NCI-H748 treated with DMSO at 0.1 percent for 48 hours (cell line): ENCODE measurements at regions not wholly inside any gene's neighbourhood (a gene's known extent, or its start where the extent isn't known, plus 50 kb on each side); places are given as distances from the start of the nearest gene placed in this dataset.
"Not testable (repeated sequence)": the region's sequence is repeated elsewhere in the genome, so short reads cannot be mapped to it uniquely, and the experiment has no call there.

ENCODE experiments used
- DNase-seq: peaks from one replicate; lab custom pipeline; 2025; lab: John Stamatoyannopoulos, UW

GRCh38 chr12:131214936-131215335 lies 261.2 kb downstream of the ADGRD1 start:
- DNase-seq, result not testable (repeated sequence)

DNA sequence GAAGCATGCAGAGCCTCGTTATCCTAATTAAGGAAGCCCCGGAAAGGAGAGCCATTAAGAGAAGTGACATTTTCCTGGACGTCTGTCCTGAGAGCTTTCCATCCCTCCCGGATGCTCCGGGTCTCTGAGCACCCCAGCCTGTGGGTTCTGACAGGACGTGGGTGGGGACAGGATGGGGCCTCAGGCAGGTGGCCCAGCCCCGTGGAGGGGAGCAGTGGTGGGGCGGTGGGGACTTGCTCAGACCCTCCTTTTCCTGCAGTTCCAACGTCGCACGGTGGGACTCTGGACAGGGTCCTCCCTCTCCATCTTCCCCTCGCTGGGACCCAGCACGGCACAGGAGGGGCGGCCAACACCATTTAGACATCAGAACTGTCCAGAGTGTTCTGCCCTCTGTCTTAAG lies 262.9 kb downstream of the ADGRD1 start:
- DNase-seq, result not testable (repeated sequence)

- DNase-seq, result no peak
These were observed 263.4 kb downstream of the ADGRD1 start for GRCh38 chr12:131217024-131217586.

DNA sequence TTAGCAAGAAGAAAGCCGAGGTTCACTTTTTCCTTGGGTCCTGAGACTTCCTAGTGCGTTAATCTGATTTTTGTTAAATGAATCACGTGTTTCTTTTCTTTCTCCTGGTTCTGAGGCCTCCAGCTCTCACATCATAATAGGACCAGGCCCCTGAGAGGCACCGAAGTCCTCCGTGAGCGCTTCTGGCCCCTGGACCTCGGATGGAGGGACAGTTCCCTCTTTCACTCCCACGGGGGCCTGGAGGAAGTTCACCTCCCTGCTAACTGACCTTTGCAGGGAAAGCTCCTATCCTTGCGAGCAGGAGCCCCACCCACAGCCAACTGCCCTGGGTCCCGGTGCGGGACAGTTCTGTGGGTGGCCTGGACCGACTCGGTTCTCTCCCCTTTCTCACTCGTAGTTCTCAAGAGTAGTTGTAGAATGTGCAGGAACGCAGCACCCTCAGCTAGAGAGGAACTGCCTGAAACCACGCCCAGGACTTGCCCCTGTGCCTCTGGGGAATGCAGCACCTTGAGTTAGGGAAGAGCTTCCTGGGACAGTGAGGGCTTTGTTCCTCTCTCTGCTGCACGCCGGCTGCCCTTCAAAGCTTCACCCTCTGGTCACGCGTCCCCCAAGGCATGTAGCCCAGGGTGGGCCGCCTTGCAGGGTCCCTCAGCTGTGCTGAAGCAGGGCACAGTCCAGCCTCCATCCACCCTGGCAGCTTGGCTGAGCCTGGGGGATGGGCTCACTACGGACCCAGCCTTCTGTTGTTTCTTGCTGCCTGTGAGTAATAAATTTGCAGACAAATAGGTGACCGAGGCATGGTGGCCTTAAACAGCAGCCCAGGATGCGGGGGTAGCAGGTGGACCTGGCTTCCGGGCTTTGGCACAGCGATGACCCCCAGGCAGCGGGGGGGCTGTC lies 264.6 kb downstream of the ADGRD1 start:
- DNase-seq, result no peak

DNA sequence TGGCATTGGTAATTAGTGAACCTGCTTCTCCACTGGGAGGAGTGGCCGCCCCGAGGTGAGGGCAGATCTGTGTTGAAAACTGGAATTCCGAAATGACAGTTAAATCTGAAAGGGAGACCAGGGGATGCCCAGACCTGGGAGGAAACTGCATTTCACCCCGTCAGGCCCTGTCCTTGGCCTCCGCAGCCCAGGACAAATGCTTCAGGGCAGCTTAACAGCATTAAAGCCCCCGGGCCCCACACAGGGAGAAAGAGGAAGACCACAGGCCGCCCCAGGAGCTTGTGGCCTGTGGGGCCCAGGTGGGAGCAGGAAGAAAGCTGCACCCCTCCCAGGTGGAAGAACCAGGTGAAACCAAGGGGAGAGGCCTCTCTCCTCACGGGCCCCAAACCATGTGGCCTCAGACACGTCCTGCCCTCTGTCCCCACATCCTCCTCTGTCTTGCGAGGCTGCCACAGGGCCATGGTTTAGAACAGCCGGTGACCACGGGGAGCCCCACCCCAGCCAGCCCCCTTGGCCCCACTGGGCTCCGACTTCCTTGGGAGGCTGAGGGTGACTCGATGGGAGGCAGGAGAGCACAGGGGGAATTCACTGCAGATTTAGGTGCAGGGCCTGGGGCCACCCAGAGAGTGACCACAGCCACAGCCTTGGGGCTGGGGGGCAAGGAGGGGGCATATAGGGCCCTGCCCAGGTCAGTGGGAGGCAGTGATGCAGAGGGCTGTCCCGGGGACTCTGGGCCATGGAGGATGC lies 265.4 kb downstream of the ADGRD1 start:
- DNase-seq, result no peak

- no peak for DNase-seq
These were observed 266.1 kb downstream of the ADGRD1 start for GRCh38 chr12:131219670-131220330.

DNA sequence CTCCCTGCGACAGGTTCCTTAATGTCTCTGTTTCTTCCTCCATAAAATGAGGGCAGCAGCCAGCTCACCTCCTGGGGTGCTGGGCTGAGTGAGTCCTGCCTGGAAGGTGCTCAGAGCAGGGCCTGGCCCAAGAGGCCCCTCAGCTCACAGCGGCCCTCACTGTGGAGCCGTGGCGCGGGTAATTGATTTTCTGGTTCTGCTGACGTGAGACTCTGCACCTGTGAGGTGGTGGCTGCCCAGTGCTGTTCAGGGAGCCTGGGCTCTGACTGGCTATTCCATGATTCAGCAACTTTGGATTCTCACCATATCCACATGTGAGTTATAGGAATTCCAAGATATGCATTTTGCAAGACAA lies 266.6 kb downstream of the ADGRD1 start:
- no peak for DNase-seq

DNA sequence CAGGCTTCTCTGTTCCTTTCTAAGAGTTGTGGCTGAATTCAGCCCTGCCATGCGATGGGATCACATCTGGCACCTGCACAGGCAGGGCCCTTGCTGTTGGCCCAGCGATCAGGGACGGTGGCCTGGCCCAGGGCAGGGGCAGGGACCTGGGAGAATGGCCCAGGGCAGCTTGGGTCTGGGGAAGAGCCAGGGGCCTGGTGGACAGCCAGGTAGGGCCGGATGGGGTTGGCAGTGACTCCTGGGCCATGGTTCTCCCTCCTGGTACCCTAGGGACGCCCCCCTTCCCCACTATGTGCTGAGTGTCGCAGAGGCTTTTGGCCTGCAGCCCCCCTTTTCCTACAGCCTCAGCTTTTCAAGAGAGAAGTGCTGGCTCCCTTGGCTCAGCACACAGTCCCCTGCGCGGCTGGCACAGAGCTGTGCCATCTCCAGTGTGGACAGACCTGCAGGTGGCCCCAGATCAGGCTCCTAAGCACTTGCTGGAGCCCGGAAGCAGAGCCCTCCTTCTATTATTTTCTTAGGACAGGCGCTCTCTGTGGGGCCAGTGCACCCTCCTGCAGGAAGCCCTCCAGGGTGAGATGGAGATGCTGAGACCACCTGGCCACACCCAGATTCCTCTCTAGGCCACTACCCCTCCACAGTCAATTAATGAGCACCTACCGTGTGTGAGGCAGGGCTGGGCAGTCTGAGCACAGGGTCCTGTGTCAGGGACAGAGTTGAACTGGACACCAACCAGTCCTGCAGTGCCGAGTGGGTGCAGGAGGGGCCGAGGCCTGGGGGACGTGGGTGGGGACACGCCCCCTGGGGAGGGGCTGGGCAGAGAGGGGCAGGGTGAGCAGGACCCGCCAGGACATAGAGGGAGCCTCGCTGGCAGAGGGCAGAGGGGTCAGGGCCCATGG lies 267.6 kb downstream of the ADGRD1 start:
- DNase-seq, result no peak

- no peak for DNase-seq
These were observed 268.2 kb downstream of the ADGRD1 start for GRCh38 chr12:131221957-131222328.

- DNase-seq, result no peak
These were observed 268.8 kb downstream of the ADGRD1 start for GRCh38 chr12:131222329-131223139.

DNA sequence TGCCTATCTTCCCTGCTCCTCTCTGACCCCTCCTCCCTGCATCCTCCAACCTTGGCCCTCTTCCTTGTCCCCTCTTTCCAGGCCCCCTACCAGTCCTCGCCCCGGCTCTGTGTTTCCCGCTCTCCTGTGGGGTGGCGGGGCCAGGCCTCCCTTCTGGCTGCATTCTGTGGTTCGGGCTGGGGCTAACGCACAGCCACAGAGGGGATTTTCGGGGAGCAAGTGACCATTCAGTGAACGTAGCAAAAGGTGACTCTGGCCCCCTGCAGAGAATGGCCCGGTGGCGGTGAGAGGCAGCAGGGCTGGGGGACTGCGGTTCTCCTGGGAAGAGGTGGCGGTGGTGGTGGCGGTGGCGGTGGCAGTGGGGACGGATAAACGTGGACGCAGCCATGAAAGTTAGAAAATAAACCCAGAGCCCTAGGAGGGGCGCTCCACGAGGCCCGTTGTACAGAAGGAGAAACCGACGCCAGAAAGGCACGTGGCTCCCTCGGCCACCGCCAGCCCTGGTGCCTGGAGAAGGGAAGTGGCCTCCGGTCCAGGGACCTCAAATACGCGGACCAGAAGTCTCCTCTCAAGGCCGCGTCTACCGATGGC lies 269.6 kb downstream of the ADGRD1 start:
- DNase-seq, result no peak

DNA sequence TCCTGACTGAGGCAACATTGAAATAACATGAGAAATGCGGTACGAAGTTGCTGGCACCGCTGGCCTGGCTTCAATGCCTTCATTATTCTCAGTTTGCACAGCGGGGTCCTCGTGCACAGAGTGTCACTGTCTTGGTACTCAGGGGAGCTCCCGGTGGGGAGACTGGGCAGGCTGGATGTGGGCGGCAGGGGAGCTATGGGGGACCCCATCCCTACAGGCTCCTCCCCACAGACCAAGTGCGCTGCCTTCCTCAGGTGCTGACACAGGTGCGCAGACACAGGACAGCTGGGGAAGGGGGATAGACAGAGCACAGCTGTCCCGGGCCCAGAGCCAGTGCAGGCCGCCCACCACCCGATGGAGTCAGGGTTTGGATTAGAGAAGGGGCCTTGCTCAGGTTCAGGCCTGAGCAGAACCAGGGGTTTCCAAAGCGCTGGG lies 270.1 kb downstream of the ADGRD1 start:
- no peak for DNase-seq

DNA sequence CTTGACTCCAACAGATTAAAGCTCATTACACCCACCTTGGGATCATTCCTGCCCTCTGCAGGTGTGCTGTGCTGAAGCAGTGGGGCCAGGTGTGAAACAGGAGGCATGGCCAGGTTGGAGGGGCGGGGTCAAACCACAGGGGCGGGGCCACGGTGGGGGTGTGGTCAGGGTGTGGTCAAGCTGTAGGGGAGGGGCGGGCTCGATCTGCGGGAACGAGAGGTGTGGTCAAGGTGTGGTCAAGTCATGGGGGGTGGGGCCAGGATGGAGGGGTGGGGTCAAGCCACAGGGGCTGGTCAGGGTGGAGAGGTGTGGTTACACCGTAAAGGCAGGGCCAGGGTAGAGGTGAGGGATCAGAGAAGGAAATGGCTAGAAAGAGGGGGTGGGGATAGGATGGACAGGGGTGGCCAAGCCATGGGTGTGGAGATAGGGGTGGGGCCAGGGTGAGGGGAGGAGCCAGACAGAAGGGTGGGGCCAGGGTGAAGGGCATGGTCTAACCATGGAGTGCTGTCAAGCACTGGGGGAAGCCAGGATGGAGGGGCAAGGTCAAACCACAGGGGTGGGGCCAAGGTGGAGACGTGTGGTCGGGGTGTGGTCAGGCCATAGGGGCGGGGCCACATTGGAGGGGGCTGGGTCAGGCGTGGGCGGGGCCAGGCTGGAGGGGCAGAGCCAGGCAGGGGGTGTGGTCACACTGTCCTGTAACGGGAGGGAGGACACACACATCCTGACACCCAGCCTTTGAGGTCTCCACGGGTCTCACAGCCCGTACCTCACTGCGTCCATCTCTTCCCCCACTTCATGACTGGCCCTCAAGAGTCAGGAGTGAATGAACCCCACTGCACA lies 270.7 kb downstream of the ADGRD1 start:
- not testable (repeated sequence) for DNase-seq

DNA sequence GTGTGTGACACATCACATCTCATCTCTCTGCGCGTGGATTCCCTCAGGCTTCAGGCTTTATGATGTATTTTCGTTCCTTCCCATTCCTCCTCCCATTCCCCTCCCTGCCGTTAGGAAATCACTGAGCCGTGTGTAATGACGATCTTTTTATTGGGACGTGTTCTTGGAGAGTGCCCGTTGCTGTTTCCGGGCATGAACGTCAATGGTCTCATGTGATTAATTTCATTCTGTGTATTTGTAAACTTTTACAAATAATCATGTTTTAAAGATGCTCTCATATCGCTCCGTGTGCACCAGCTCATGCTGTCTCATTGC lies 271.3 kb downstream of the ADGRD1 start:
- not testable (repeated sequence) for DNase-seq

- no peak for DNase-seq
These were observed 272.9 kb downstream of the ADGRD1 start for GRCh38 chr12:131226345-131227265.

- DNase-seq, result not testable (repeated sequence)
These were observed 273.9 kb downstream of the ADGRD1 start for GRCh38 chr12:131227641-131228040.

GRCh38 chr12:131229079-131229425 lies 275.3 kb downstream of the ADGRD1 start:
- DNase-seq, result not testable (repeated sequence)
